ENCODE measurements at regions not wholly inside any gene's neighbourhood (a gene's known extent, or its start where the extent isn't known, plus 50 kb on each side); places are given as distances from the start of the nearest gene placed in this dataset.

DNA sequence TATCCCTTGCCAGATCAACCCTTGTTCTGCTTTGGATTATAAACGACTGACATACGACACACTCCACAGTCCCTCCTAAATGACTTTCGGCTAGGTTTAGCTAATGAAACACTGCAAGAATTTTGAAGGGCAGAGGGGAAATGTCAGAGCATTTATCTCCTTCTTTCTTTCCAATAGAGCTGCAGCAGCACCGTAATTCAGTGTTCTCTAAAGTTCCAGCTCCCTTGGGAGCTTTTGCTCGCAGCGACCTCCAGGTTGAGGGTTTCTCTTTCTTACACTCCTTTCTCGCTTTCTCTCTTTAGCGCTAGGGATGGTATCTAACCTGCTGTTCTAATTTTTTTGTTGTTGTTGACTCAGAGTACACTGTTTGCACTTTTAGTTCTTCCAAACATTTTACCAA, 467.1 kb upstream of the ST8SIA4 start:
- WGBS, 2 experiments (ENCODE audit: low coverage in 1 of 2, low lambda C conversion rate in 2 of 2, missing lambda C conversion rate in 2 of 2): 21 to 26% methylated on average over 8 of the region's 8 CpGs
- peak overlapping the region; percentile 87 for H2AFZ ChIP-seq
- H3K27me3 ChIP-seq (replicated peaks; ENCODE audit: insufficient read depth): no peaks in the 10 kb centered on the region
- H3K79me2 ChIP-seq (ENCODE audit: insufficient read depth): no peaks in the 10 kb centered on the region
- peaks cover 3% of the 10 kb centered on the region; the same call in 1 of the 2 replicates for H3K4me1 ChIP-seq (ENCODE audit: insufficient read depth)
- peak overlapping the region; percentile 6; the same call in 1 of the 2 replicates for H3K9ac ChIP-seq
- H3K4me3 ChIP-seq: peak overlapping the region; percentile 50
- H3K36me3 ChIP-seq (ENCODE audit: low read depth): no peaks in the 10 kb centered on the region
- no peaks in the 10 kb centered on the region for H3K9me2 ChIP-seq (ENCODE audit: insufficient read depth)
- H3F3A ChIP-seq (ENCODE audit: insufficient read depth): no peaks in the 10 kb centered on the region
- no peak for TF ChIP-seq EZH2 (IDR thresholded peaks at IDR 0.05; ENCODE audit: insufficient read depth, poor library complexity, severe bottlenecking)
- TF ChIP-seq EZH2phosphoT487 (IDR thresholded peaks at IDR 0.05; ENCODE audit: insufficient read depth, low read depth): no peak
- 0 out of 2 replicates have a peak, but pooled peaks cover 5% of the 10 kb centered on the region for H4K20me1 ChIP-seq (ENCODE audit: insufficient read depth)
- H3K4me2 ChIP-seq (ENCODE audit: unreplicated experiment): peak overlapping the region; percentile 59
- no peaks in the 10 kb centered on the region for H3K9me3 ChIP-seq (ENCODE audit: low read depth)
- in situ Hi-C loops (cut with MboI): no loop called here
- H3K27ac ChIP-seq: no peak overlapping the region
- DNase-seq: peak; percentile 8

DNA sequence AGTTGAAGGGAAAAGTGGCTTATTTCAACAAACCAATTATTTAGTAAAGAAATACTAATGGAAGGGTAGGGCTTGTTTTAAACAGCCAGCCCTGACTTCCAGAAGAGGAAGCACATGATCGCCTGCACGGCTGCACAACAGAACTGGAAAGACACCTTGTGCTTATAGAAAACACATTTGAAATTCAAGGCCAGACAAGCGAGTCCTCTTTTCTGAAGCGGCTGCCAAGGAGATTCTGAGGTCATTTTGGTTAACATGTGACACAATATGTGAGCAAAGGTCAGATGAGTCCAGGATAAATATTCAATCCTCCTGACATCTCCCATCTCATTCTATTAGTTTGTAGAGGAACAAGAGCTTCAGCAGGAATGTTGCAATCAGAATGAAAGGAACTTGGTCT, 461.4 kb upstream of the ST8SIA4 start:
- peak; percentile 19 for DNase-seq
- no peaks in the 10 kb centered on the region for H3K36me3 ChIP-seq (ENCODE audit: low read depth)
- H3F3A ChIP-seq (ENCODE audit: insufficient read depth): no peaks in the 10 kb centered on the region
- H3K9ac ChIP-seq: no peak overlapping the region
- H3K27me3 ChIP-seq (replicated peaks; ENCODE audit: insufficient read depth): no peaks in the 10 kb centered on the region
- peak overlapping the region; percentile 26 for H3K4me2 ChIP-seq (ENCODE audit: unreplicated experiment)
- H3K9me3 ChIP-seq (ENCODE audit: low read depth): no peaks in the 10 kb centered on the region
- TF ChIP-seq EZH2 (IDR thresholded peaks at IDR 0.05; ENCODE audit: insufficient read depth, poor library complexity, severe bottlenecking) (no peak), EZH2phosphoT487 (IDR thresholded peaks at IDR 0.05; ENCODE audit: insufficient read depth, low read depth) (no peak)
- WGBS, 2 experiments (ENCODE audit: low coverage in 1 of 2, low lambda C conversion rate in 2 of 2, missing lambda C conversion rate in 2 of 2): 0 to 9% methylated on average over 4 of the region's 4 CpGs
- H3K4me3 ChIP-seq: peak overlapping the region; percentile 14; the same call in 1 of the 2 replicates
- no peaks in the 10 kb centered on the region for H3K79me2 ChIP-seq (ENCODE audit: insufficient read depth)
- no peak overlapping the region for H3K27ac ChIP-seq
- peaks cover 10% of the 10 kb centered on the region; the same call in 1 of the 2 replicates for H3K4me1 ChIP-seq (ENCODE audit: insufficient read depth)
- peak overlapping the region; percentile 68 for H2AFZ ChIP-seq
- in situ Hi-C loops (cut with MboI): no loop called here
- 0 out of 2 replicates have a peak, but pooled peaks cover 5% of the 10 kb centered on the region for H4K20me1 ChIP-seq (ENCODE audit: insufficient read depth)
- H3K9me2 ChIP-seq (ENCODE audit: insufficient read depth): no peaks in the 10 kb centered on the region

GRCh38 chr5:101362067-101362466, 459.0 kb upstream of the ST8SIA4 start:
- TF ChIP-seq EZH2 (IDR thresholded peaks at IDR 0.05; ENCODE audit: insufficient read depth, poor library complexity, severe bottlenecking) (no peak), EZH2phosphoT487 (IDR thresholded peaks at IDR 0.05; ENCODE audit: insufficient read depth, low read depth) (no peak)
- no peaks in the 10 kb centered on the region for H3F3A ChIP-seq (ENCODE audit: insufficient read depth)
- no peak overlapping the region for H3K4me3 ChIP-seq
- H3K27me3 ChIP-seq (replicated peaks; ENCODE audit: insufficient read depth): no peaks in the 10 kb centered on the region
- H3K4me1 ChIP-seq (ENCODE audit: insufficient read depth): 0 out of 2 replicates have a peak, but pooled peaks cover 7% of the 10 kb centered on the region
- H3K4me2 ChIP-seq (ENCODE audit: unreplicated experiment): no peak overlapping the region
- H3K79me2 ChIP-seq (ENCODE audit: insufficient read depth): no peaks in the 10 kb centered on the region
- no peaks in the 10 kb centered on the region for H3K9me2 ChIP-seq (ENCODE audit: insufficient read depth)
- no peak overlapping the region for H3K27ac ChIP-seq
- no peak overlapping the region for H3K9ac ChIP-seq
- H2AFZ ChIP-seq: no peak overlapping the region
- H3K36me3 ChIP-seq (ENCODE audit: low read depth): no peaks in the 10 kb centered on the region
- no peaks in the 10 kb centered on the region for H3K9me3 ChIP-seq (ENCODE audit: low read depth)
- no peak for DNase-seq
- in situ Hi-C loops (cut with MboI): no loop called here
- H4K20me1 ChIP-seq (ENCODE audit: insufficient read depth): no peaks in the 10 kb centered on the region

GRCh38 chr5:101346906-101347305, 443.8 kb upstream of the ST8SIA4 start:
- H3K9me2 ChIP-seq (ENCODE audit: insufficient read depth): no peaks in the 10 kb centered on the region
- no peaks in the 10 kb centered on the region for H3K36me3 ChIP-seq (ENCODE audit: low read depth)
- no peak for DNase-seq
- H3K79me2 ChIP-seq (ENCODE audit: insufficient read depth): no peaks in the 10 kb centered on the region
- no peak overlapping the region for H2AFZ ChIP-seq
- H3K4me2 ChIP-seq (ENCODE audit: unreplicated experiment): no peak overlapping the region
- 45 to 52% methylated on average over 4 of the region's 4 CpGs for WGBS, 2 experiments (ENCODE audit: low coverage in 1 of 2, low lambda C conversion rate in 2 of 2, missing lambda C conversion rate in 2 of 2)
- in situ Hi-C loops (cut with MboI): no loop called here
- no peaks in the 10 kb centered on the region for H3F3A ChIP-seq (ENCODE audit: insufficient read depth)
- H3K9ac ChIP-seq: no peak overlapping the region
- no peaks in the 10 kb centered on the region for H3K27me3 ChIP-seq (replicated peaks; ENCODE audit: insufficient read depth)
- H3K27ac ChIP-seq: no peak overlapping the region
- no peaks in the 10 kb centered on the region for H3K4me1 ChIP-seq (ENCODE audit: insufficient read depth)
- no peaks in the 10 kb centered on the region for H3K9me3 ChIP-seq (ENCODE audit: low read depth)
- TF ChIP-seq EZH2phosphoT487 (IDR thresholded peaks at IDR 0.05; ENCODE audit: insufficient read depth, low read depth) (no peak), EZH2 (IDR thresholded peaks at IDR 0.05; ENCODE audit: insufficient read depth, poor library complexity, severe bottlenecking) (no peak)
- no peaks in the 10 kb centered on the region for H4K20me1 ChIP-seq (ENCODE audit: insufficient read depth)
- no peak overlapping the region for H3K4me3 ChIP-seq

GRCh38 chr5:101346447-101346846, 443.4 kb upstream of the ST8SIA4 start:
- H3K27ac ChIP-seq: no peak overlapping the region
- in situ Hi-C loops (cut with MboI): no loop called here
- no peaks in the 10 kb centered on the region for H3K9me3 ChIP-seq (ENCODE audit: low read depth)
- no peak overlapping the region for H3K4me3 ChIP-seq
- no peaks in the 10 kb centered on the region for H3K36me3 ChIP-seq (ENCODE audit: low read depth)
- no peaks in the 10 kb centered on the region for H4K20me1 ChIP-seq (ENCODE audit: insufficient read depth)
- no peaks in the 10 kb centered on the region for H3K79me2 ChIP-seq (ENCODE audit: insufficient read depth)
- H2AFZ ChIP-seq: no peak overlapping the region
- TF ChIP-seq EZH2 (IDR thresholded peaks at IDR 0.05; ENCODE audit: insufficient read depth, poor library complexity, severe bottlenecking) (no peak), EZH2phosphoT487 (IDR thresholded peaks at IDR 0.05; ENCODE audit: insufficient read depth, low read depth) (no peak)
- WGBS, 2 experiments (ENCODE audit: low coverage in 1 of 2, low lambda C conversion rate in 2 of 2, missing lambda C conversion rate in 2 of 2): 68 to 74% methylated on average over 8 of the region's 8 CpGs
- no peak for DNase-seq
- H3K4me1 ChIP-seq (ENCODE audit: insufficient read depth): no peaks in the 10 kb centered on the region
- H3F3A ChIP-seq (ENCODE audit: insufficient read depth): no peaks in the 10 kb centered on the region
- no peak overlapping the region for H3K4me2 ChIP-seq (ENCODE audit: unreplicated experiment)
- H3K9me2 ChIP-seq (ENCODE audit: insufficient read depth): no peaks in the 10 kb centered on the region
- no peak overlapping the region for H3K9ac ChIP-seq
- no peaks in the 10 kb centered on the region for H3K27me3 ChIP-seq (replicated peaks; ENCODE audit: insufficient read depth)

Measured in GM23248 (cell line).